HG03439 (cell line): ENCODE measurements at regions not wholly inside any gene's neighbourhood (a gene's known extent, or its start where the extent isn't known, plus 50 kb on each side); places are given as distances from the start of the nearest gene placed in this dataset.

ENCODE experiments used
- ATAC-seq: cut with Tn5 transposase; IDR thresholded peaks from one replicate; pipeline ENCODE4 v1.9.1; 2021; ENCODE audit warnings: mild to moderate bottlenecking, moderate library complexity; ENCODE audit not compliant: unreplicated experiment

- ATAC-seq = no peak
These were observed 118.7 kb downstream of the TENT4A start for GRCh38 chr5:6831678-6832671.

- no peak for ATAC-seq
These were observed 119.8 kb downstream of the TENT4A start for GRCh38 chr5:6832994-6833393.

- no peak for ATAC-seq
These were observed 120.2 kb downstream of the TENT4A start for GRCh38 chr5:6833406-6833805.

GRCh38 chr5:6837095-6837494 lies 123.9 kb downstream of the TENT4A start:
- ATAC-seq = no peak

GRCh38 chr5:6837519-6838110 lies 124.4 kb downstream of the TENT4A start:
- ATAC-seq = no peak

GRCh38 chr5:6838736-6839135 lies 125.5 kb downstream of the TENT4A start:
- ATAC-seq = no peak

GRCh38 chr5:6840136-6840793 lies 127.0 kb downstream of the TENT4A start:
- no peak for ATAC-seq

GRCh38 chr5:6843335-6843734 lies 130.1 kb downstream of the TENT4A start:
- ATAC-seq = no peak

GRCh38 chr5:6843821-6844220 lies 130.6 kb downstream of the TENT4A start:
- ATAC-seq = no peak

GRCh38 chr5:6845856-6846255 lies 132.6 kb downstream of the TENT4A start:
- ATAC-seq = no peak

- ATAC-seq = no peak
These were observed 134.6 kb downstream of the TENT4A start for GRCh38 chr5:6847870-6848269.

GRCh38 chr5:6849316-6850105 lies 136.3 kb downstream of the TENT4A start:
- no peak for ATAC-seq

- ATAC-seq = no peak
These were observed 136.8 kb downstream of the TENT4A start for GRCh38 chr5:6850106-6850432.

- no peak for ATAC-seq
These were observed 143.4 kb downstream of the TENT4A start for GRCh38 chr5:6856653-6857052.

- no peak for ATAC-seq
These were observed 145.2 kb downstream of the TENT4A start for GRCh38 chr5:6858419-6858818.

- no peak for ATAC-seq
These were observed 145.8 kb downstream of the TENT4A start for GRCh38 chr5:6859023-6859422.

- ATAC-seq = no peak
These were observed 146.9 kb downstream of the TENT4A start for GRCh38 chr5:6859951-6860638.

- ATAC-seq = no peak
These were observed 147.8 kb downstream of the TENT4A start for GRCh38 chr5:6861036-6861435.

- no peak for ATAC-seq
These were observed 148.4 kb downstream of the TENT4A start for GRCh38 chr5:6861667-6862066.

- ATAC-seq = no peak
These were observed 149.1 kb downstream of the TENT4A start for GRCh38 chr5:6862306-6862705.
